ENCODE measurements at regions not wholly inside any gene's neighbourhood (a gene's known extent, or its start where the extent isn't known, plus 50 kb on each side); places are given as distances from the start of the nearest gene placed in this dataset.
"Not testable (repeated sequence)": the region's sequence is repeated elsewhere in the genome, so short reads cannot be mapped to it uniquely, and the experiment has no call there.

- not testable (repeated sequence) for DNase-seq
Observed at GRCh38 chr3:187466306-187466705, 98.1 kb downstream of the RTP4 start.

GRCh38 chr3:187465503-187465902 is 97.3 kb downstream of the RTP4 start:
- DNase-seq: no peak

GRCh38 chr3:187464682-187465081 is 96.5 kb downstream of the RTP4 start:
- DNase-seq: no peak

GRCh38 chr3:187458921-187459320 is 90.7 kb downstream of the RTP4 start:
- DNase-seq: no peak

GRCh38 chr3:187458383-187458782 is 90.2 kb downstream of the RTP4 start:
- DNase-seq: no peak

- peak; percentile 3 for DNase-seq
Observed at GRCh38 chr3:187456250-187456649, 88.1 kb downstream of the RTP4 start.

- DNase-seq: peak; percentile 2
Observed at GRCh38 chr3:187454085-187454815, 86.1 kb downstream of the RTP4 start.

- DNase-seq: no peak
Observed at GRCh38 chr3:187450431-187451190, 82.4 kb downstream of the RTP4 start.

GRCh38 chr3:187448674-187449073 is 80.5 kb downstream of the RTP4 start:
- no peak for DNase-seq

GRCh38 chr3:187447737-187448136 is 79.6 kb downstream of the RTP4 start:
- no peak for DNase-seq

- DNase-seq: no peak
Observed at GRCh38 chr3:187445356-187445755, 77.2 kb downstream of the RTP4 start.

GRCh38 chr3:187434524-187434923 is 66.3 kb downstream of the RTP4 start:
- DNase-seq: no peak

- DNase-seq: no peak
Observed at GRCh38 chr3:187430576-187430975, 62.4 kb downstream of the RTP4 start.

All from fibroblast of skin of right biceps (primary cell).